IgD-negative memory B cell (primary cell): ENCODE measurements at regions not wholly inside any gene's neighbourhood (a gene's known extent, or its start where the extent isn't known, plus 50 kb on each side); places are given as distances from the start of the nearest gene placed in this dataset.
"Not testable (repeated sequence)": the region's sequence is repeated elsewhere in the genome, so short reads cannot be mapped to it uniquely, and the experiment has no call there.

ENCODE experiments used
- H3K27ac Mint-ChIP-seq, 3 donors: one replicate each; pipeline ENCODE4 v1.8.0; 2020 to 2022; ENCODE audit warnings: mild to moderate bottlenecking in 3 of 3, mixed read lengths in 3 of 3, moderate library complexity in 1 of 3
- H3K27me3 Mint-ChIP-seq: one replicate; pipeline ENCODE4 v1.8.0; 2021; ENCODE audit warnings: mixed read lengths
- H3K36me3 Mint-ChIP-seq: one replicate; pipeline ENCODE4 v1.8.0; 2020; ENCODE audit warnings: mild to moderate bottlenecking, mixed read lengths
- H3K4me1 Mint-ChIP-seq, 3 donors: one replicate each; pipeline ENCODE4 v1.8.0; 2020 to 2022; ENCODE audit warnings: mixed read lengths in 3 of 3, mild to moderate bottlenecking in 1 of 3
- H3K4me3 Mint-ChIP-seq, 4 donors: one replicate each; pipeline ENCODE4 v1.8.0; 2020 to 2022; ENCODE audit warnings: mild to moderate bottlenecking in 4 of 4, mixed read lengths in 4 of 4, moderate library complexity in 3 of 4
- H3K9me3 Mint-ChIP-seq, 3 donors: one replicate each; pipeline ENCODE4 v1.8.0; 2020 to 2021; ENCODE audit warnings: mixed read lengths in 3 of 3, mild to moderate bottlenecking in 1 of 3

DNA sequence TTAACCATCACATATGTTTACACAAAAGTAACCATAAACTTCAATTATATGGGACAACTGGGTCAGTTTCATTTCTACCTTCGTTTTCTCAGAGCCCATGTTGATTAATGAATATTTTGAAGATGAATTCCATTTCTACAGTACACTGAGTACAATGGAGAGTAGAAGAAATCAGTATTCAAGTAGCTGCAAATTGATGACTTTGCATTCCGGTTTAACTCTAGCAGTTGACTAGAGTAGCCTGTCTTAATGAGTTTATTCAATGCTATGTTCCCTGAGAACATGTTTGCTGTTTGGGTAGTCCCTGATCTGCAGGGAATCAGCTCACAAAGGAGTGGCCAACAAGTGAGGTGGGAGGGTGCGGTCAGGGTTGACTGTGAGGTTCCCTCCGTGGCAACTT is 168.3 kb downstream of the TRIML1 start:
- Mint-ChIP-seq H3K36me3 (no peaks in the 10 kb centered on the region), H3K27ac (no peak overlapping the region), H3K4me3 (no peak overlapping the region), H3K9me3 (peaks cover 4 to 6% (median 4%) of the 10 kb centered on the region in 3 donors), H3K4me1 (no peaks in the 10 kb centered on the region), H3K27me3 (no peaks in the 10 kb centered on the region)

DNA sequence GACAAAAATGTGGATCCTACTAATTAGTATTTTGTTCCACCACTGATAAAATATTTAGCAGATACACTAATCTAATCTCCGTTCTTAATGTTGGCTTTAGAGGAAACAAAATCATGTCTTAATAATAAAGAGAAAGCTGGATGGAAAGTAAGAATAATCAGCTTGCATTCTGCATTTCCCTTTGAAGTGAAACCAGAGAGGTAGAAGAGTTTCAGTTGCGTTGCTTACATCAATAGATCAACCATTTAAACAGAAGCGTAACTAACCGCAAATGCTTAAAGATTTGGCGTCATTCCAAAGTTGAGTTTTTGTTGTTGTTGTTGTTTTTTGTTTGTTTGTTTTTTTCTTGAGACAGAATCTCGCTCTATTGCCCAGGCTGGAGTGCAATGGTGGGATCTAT is 168.9 kb downstream of the TRIML1 start:
- H3K4me1 Mint-ChIP-seq, result no peaks in the 10 kb centered on the region
- H3K27me3 Mint-ChIP-seq, result no peaks in the 10 kb centered on the region
- H3K4me3 Mint-ChIP-seq, result no peak overlapping the region
- no peak overlapping the region for H3K27ac Mint-ChIP-seq
- no peaks in the 10 kb centered on the region for H3K36me3 Mint-ChIP-seq
- peaks cover 4 to 6% (median 4%) of the 10 kb centered on the region in 3 donors for H3K9me3 Mint-ChIP-seq

DNA sequence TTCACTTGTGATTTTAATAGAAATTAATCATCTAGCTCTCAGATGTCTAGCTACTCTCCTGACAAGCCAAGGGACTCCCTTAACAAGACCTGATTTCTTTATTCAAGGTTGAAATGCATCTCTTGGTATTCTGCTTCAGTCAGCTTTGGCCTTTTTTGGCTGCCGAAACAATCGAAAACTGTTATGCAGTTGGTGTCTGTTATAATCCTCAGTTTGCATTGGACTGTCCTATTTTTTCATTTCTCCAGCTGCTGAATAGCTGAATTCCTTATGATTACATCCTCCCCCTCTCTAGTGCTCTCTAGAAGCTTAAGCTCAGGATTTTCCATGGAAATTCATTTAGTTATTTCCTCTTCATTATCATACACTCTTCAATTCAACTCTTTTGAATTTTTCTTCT is 177.2 kb downstream of the TRIML1 start:
- Mint-ChIP-seq H3K4me3 (no peak overlapping the region), H3K27ac (peak overlapping the region in 1 of 3 donors; percentile 11), H3K4me1 (no peaks in the 10 kb centered on the region), H3K36me3 (no peaks in the 10 kb centered on the region), H3K27me3 (no peaks in the 10 kb centered on the region), H3K9me3 (peaks cover 0 to 11% (median 2%) of the 10 kb centered on the region in 3 donors)

DNA sequence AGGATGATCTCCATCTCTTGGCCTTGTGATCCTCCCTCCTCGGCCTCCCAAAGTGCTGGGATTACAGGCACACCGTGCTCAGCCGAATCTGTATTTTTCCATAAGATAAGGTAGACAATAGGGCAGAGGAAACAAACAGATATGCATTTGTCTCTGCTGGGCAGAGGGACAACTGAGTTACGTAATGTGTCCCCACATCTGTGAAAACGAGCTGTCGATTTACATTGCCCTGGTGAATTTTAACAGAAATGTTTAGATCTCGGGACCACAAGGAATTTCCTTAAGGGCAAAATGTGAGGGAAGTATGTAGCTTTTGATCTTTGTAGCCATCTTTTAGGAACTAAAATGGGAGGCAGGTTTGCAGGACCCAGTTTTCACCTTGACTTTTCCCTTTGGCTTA is 189.7 kb downstream of the TRIML1 start:
- Mint-ChIP-seq H3K27me3 (no peaks in the 10 kb centered on the region), H3K4me3 (no peak overlapping the region), H3K9me3 (peaks cover 2 to 3% (median 3%) of the 10 kb centered on the region in 3 donors), H3K36me3 (no peaks in the 10 kb centered on the region), H3K4me1 (no peaks in the 10 kb centered on the region), H3K27ac (no peak overlapping the region)

DNA sequence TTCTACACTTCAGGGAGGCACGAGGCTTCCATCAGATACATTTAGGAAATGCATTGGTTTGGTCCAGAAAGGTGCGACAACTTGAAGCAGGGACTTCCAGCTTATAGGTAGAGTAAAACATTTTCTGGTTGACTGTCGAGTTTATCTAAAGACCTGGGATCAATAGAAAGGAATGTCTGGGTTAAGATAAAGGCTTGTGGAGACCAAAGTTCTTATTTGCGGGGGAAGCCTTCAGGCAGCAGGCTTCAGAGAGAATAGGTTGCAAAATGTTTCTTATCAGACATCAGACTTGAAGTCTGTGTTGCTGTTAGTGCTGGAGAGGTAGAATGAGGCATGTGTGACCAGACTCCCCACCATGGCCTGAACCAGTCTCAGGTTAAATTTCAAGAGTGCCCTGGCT is 190.3 kb downstream of the TRIML1 start:
- Mint-ChIP-seq H3K4me3 (no peak overlapping the region), H3K9me3 (peaks cover 2 to 3% (median 3%) of the 10 kb centered on the region in 3 donors), H3K27ac (no peak overlapping the region), H3K4me1 (no peaks in the 10 kb centered on the region), H3K36me3 (no peaks in the 10 kb centered on the region), H3K27me3 (no peaks in the 10 kb centered on the region)

DNA sequence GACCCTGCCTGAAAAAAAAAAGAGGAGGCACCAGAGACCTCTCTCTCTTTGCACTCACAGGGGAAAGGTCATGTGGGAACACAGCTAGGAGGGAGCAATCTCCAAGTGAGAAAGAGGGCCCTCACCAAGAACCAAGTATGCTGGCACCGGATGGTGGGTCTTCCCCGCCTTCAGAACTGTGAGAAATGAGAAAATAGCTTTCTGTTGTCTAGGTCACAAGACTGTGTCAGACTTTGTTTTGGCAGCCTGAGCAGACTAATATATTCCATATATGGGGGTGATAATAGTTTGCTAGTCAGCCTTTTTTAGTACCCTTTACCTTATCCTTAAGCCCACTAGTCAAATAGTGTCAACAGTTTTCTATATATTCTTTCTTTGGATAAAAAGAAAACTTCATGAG is 193.0 kb downstream of the TRIML1 start:
- H3K4me1 Mint-ChIP-seq, result no peaks in the 10 kb centered on the region
- peaks cover 3 to 7% (median 5%) of the 10 kb centered on the region in 3 donors for H3K9me3 Mint-ChIP-seq
- peaks cover 3% of the 10 kb centered on the region for H3K36me3 Mint-ChIP-seq
- H3K27ac Mint-ChIP-seq, result no peak overlapping the region
- H3K4me3 Mint-ChIP-seq, result no peak overlapping the region
- H3K27me3 Mint-ChIP-seq, result no peaks in the 10 kb centered on the region

DNA sequence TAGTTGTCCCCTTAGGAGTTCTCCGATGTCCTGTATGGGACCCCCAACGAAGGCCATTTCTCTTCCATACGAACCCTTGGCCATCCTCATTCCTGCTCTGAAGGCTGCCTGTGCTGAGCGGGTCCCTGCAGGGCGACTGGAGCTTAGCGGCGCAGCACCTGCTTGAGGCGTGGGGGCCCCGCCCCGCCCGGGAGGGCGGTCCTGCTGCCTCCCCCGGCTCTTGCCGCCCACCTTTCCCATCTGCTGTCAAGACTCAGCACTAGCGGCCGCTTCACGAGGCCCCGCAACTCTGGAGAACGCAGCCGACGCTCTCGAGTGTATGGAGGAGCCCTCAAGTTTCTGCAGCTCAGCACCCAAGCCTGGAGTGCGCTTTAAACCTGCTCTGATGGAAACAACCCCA is 197.7 kb downstream of the TRIML1 start:
- no peak overlapping the region for H3K4me3 Mint-ChIP-seq
- no peak overlapping the region for H3K27ac Mint-ChIP-seq
- H3K9me3 Mint-ChIP-seq, result peaks cover 4 to 8% (median 7%) of the 10 kb centered on the region in 3 donors
- peaks cover 3% of the 10 kb centered on the region for H3K36me3 Mint-ChIP-seq
- H3K27me3 Mint-ChIP-seq, result no peaks in the 10 kb centered on the region
- H3K4me1 Mint-ChIP-seq, result no peaks in the 10 kb centered on the region

DNA sequence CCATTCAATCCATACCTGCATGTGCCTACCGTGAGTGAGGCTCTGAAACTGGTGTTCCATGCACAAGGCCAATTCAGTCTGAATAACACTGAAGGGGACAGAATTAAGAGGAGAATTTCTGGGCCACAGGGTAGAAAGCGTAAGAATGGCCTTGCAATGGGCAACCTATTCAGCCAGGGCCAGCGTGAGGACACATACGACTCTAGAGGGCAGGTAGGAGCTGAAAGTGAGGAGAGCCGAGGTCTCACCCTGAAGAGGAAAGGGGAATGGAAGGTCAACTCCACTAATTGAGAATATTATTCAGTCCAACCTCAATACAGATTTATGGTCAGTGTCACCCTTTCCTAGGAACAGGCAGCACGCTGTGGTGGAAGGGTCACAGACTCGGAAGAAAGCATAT is 202.2 kb downstream of the TRIML1 start:
- Mint-ChIP-seq H3K4me1 (no peaks in the 10 kb centered on the region), H3K27ac (peak overlapping the region in 1 of 3 donors; percentile 27), H3K9me3 (peaks cover 4 to 9% (median 6%) of the 10 kb centered on the region in 3 donors)

DNA sequence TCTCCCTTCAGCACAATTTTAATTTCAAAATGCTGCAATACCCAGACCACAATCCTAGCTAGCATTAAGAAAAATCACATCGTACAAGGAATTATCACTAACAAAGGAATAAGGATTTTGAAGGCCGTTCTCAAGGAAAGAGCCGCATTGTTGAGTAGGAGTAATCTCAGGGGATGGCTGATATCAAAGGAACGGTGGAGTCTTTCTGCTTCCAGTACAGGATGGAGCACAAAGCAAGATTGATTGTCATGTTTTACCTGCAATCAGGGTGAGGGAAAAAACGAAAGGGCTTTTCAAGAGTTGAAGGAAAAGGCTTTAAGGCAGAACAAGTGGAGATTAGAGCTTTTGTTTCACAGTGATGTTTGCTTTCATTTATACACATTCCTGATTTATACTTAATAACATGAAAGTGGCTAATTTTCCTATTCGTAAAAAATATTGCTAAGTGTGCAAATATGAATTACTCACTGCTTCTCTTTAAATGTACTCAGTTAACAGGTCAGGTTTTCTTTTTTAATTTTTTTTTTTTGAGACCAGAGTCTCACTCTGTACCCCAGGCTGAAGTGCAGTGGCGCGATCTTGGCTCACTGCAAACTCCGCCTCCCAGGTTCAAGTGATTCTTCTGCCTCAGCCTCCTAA is 207.0 kb downstream of the TRIML1 start:
- H3K9me3 Mint-ChIP-seq, result peaks cover 4 to 11% (median 8%) of the 10 kb centered on the region in 3 donors
- H3K4me1 Mint-ChIP-seq, result no peaks in the 10 kb centered on the region
- no peak overlapping the region for H3K27ac Mint-ChIP-seq
- H3K27me3 Mint-ChIP-seq, result no peaks in the 10 kb centered on the region
- no peaks in the 10 kb centered on the region for H3K36me3 Mint-ChIP-seq
- no peak overlapping the region for H3K4me3 Mint-ChIP-seq

More for the DNA sequence above, 202.2 kb downstream of the TRIML1 start:
- no peaks in the 10 kb centered on the region for H3K27me3 Mint-ChIP-seq
- H3K4me3 Mint-ChIP-seq, result no peak overlapping the region
- peaks cover 3% of the 10 kb centered on the region for H3K36me3 Mint-ChIP-seq

DNA sequence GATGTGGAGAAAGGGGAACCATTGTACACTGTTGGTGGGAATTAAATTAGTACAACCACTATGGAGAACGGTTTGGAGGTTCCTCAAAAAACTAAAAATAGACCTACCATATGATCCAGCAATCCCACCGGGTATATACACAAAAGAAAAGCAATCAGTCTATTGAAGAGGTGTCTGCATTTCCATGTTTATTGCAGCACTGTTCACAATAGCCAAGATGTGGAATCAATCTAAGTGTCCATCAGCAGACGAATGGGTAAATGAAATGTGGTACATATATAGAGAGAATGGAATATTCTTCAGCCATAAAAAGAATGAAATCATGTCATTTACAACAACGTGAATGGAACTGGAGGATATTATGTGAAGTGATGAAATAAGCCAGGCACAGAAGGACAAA is 208.1 kb downstream of the TRIML1 start:
- Mint-ChIP-seq H3K4me3 (no peak overlapping the region), H3K9me3 (peaks cover 2 to 13% (median 11%) of the 10 kb centered on the region in 3 donors), H3K36me3 (no peaks in the 10 kb centered on the region), H3K27ac (no peak overlapping the region), H3K4me1 (no peaks in the 10 kb centered on the region), H3K27me3 (no peaks in the 10 kb centered on the region)

DNA sequence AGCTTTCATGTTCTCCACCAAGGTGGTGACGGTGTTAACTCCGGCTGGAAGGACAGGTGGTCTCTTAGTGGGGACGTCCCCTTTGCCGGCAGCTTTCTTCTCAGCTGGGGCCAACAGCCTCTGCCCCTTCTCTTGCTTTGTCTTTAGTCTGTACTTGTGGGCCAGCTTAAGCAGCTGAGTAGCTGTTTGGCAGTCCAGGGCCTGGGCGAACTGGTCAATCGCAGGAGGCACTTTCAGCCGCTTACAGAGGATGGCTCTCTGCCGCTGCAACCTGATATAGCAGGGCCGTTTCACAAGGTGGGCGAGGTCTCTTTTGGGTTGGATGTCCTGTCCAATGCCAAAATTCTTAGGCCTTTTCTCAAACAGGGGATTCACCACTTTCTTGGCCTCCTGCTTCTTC is 210.3 kb downstream of the TRIML1 start:
- H3K27ac Mint-ChIP-seq, H3K4me1 Mint-ChIP-seq, H3K4me3 Mint-ChIP-seq, H3K36me3 Mint-ChIP-seq, H3K27me3 Mint-ChIP-seq: not testable (repeated sequence)
- peaks cover 5 to 22% (median 13%) of the 10 kb centered on the region in 3 donors for H3K9me3 Mint-ChIP-seq

DNA sequence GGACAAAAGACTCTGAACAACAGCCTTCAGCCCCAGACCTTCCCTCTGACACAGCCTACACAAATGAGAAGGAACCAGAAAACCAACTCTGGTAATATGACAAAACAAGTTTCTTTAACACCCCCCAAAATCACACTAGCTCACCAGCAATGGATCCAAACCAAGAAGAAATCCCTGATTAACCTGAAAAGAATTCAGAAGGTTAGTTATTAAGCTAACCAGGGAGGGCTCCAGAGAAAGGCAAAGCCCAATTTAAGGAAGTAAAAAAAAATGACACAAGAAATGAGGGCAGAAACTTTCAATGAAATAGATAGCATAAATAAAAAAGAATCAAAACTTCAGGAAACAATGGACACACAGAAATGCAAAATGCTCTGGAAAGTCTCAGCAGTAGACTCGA is 224.0 kb downstream of the TRIML1 start:
- Mint-ChIP-seq H3K9me3 (peaks cover 4 to 23% (median 5%) of the 10 kb centered on the region in 3 donors), H3K4me3 (no peak overlapping the region), H3K27ac (no peak overlapping the region), H3K27me3 (no peaks in the 10 kb centered on the region), H3K36me3 (no peaks in the 10 kb centered on the region), H3K4me1 (no peaks in the 10 kb centered on the region)

DNA sequence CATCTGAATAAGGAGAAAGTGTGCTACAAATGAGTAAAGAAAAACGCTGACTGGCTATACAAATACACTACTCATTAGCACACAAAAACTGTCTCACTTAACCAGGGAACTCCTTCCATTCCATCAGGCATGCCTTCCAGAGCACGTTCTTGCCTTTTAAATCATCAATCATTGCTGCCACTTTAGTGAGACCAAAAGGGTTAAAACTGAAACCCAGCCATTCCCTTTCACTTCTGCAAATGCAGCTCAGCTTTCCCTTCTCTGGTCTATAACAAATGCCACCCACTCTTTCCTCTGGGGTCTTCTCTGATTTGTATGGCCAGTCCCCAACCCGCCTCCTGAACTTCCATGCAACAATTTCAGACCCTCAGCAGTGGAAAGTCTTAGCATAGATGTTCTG is 231.5 kb downstream of the TRIML1 start:
- no peak overlapping the region for H3K4me3 Mint-ChIP-seq
- H3K4me1 Mint-ChIP-seq, result no peaks in the 10 kb centered on the region
- H3K9me3 Mint-ChIP-seq, result peaks cover 5 to 20% (median 5%) of the 10 kb centered on the region in 3 donors
- no peak overlapping the region for H3K27ac Mint-ChIP-seq
- no peaks in the 10 kb centered on the region for H3K36me3 Mint-ChIP-seq
- no peaks in the 10 kb centered on the region for H3K27me3 Mint-ChIP-seq

DNA sequence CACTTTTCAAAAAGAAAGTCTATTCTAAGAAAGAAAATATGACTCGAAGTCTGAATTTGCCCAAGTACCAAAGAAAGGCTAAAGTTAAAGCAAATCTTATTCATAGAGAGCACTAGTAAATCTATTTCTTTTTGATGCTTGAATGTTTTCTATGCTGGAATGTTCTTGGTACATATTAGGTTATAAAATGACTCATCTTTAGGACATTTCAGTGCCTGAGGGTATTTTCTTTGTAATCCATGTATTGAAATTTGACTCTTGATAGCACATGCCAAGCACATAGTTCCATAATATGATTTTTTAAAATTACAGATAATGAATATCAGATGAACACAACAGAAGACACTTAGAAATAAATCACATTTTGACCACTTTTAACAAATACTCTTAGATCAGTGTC is 232.8 kb downstream of the TRIML1 start:
- no peaks in the 10 kb centered on the region for H3K36me3 Mint-ChIP-seq
- no peak overlapping the region for H3K4me3 Mint-ChIP-seq

DNA sequence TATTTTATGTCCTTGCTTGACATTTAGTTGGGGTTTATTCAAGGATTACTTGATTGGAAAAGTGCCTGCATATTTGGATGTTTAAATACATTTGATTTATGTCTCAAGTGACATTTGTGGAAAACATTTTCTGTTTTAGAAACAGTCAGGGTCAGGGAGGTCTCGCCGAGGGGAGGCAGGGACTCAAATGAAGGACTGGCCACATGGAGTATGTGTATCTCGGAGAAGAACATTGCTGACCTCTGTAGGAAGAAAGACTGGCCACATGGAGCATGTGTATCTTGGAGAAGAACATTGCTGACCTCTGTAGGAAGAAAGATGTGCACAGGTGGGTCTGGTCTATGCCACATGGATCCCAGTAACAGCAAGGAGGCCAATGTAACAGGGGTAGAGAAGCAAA is 233.6 kb downstream of the TRIML1 start:
- no peak overlapping the region for H3K27ac Mint-ChIP-seq
- H3K4me3 Mint-ChIP-seq, result no peak overlapping the region
- H3K4me1 Mint-ChIP-seq, result no peaks in the 10 kb centered on the region
- H3K36me3 Mint-ChIP-seq, result no peaks in the 10 kb centered on the region
- peaks cover 6 to 18% (median 7%) of the 10 kb centered on the region in 3 donors for H3K9me3 Mint-ChIP-seq
- H3K27me3 Mint-ChIP-seq, result no peaks in the 10 kb centered on the region

More for the DNA sequence above, 232.8 kb downstream of the TRIML1 start:
- Mint-ChIP-seq H3K27ac (no peak overlapping the region), H3K27me3 (no peaks in the 10 kb centered on the region), H3K4me1 (no peaks in the 10 kb centered on the region), H3K9me3 (peaks cover 7 to 21% (median 7%) of the 10 kb centered on the region in 3 donors)

DNA sequence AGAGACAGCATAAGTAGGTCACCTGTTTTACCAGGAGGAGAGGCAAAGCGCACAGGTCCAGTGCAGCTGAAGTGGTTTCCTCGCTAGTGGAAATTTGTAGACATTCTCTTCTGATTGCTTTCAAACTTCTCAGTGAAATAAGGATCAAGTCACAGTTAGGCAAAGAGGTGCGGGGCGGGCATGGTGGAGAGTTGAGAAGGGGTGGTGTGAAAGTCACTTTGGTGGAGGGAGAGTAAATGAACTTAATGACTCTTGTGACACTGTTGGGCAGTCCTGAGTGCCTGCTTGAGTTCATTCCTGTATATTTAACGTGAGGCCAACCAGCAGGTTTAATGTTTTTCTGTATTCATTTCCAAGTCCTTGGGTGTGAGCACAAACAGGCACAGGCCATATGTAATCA is 235.6 kb downstream of the TRIML1 start:
- Mint-ChIP-seq H3K4me1 (no peaks in the 10 kb centered on the region), H3K27ac (no peak overlapping the region), H3K4me3 (no peak overlapping the region), H3K36me3 (no peaks in the 10 kb centered on the region), H3K27me3 (no peaks in the 10 kb centered on the region), H3K9me3 (peaks cover 5 to 22% (median 11%) of the 10 kb centered on the region in 3 donors)
